Spleen (tissue), 11 donors: ENCODE measurements at regions not wholly inside any gene's neighbourhood (a gene's known extent, or its start where the extent isn't known, plus 50 kb on each side); places are given as distances from the start of the nearest gene placed in this dataset.

Source experiments
- DNase-seq: peaks from one replicate; pipeline ENCODE4 v3.0.0-alpha.2; 2020
- H3K27ac ChIP-seq, 8 donors: fragments of 200-600 bp; sonication (generic) in 7 of 8; 1 replicate in 4 of 8; 2 replicates in 4 of 8; pipeline versions ENCODE4 v1.5.0 to v1.8.0; 2016 to 2021; ENCODE audit warnings: inconsistent platforms in 4 of 8, mild to moderate bottlenecking in 4 of 8, moderate library complexity in 1 of 8
- H3K27me3 ChIP-seq, 7 donors: fragments of 200-600 bp; sonication (generic) in 6 of 7; replicated peaks in 1 of 7; 1 replicate in 4 of 7; 2 replicates in 3 of 7; pipeline versions ENCODE4 v1.5.0 to v1.8.0; 2016 to 2021; ENCODE audit warnings: inconsistent platforms in 3 of 7, mild to moderate bottlenecking in 1 of 7
- H3K36me3 ChIP-seq, 6 donors: fragments of 200-600 bp; sonication (generic) in 5 of 6; 1 replicate in 4 of 6; 2 replicates in 2 of 6; pipeline versions ENCODE4 v1.5.0 to v1.8.0; 2016 to 2021; ENCODE audit warnings: inconsistent platforms in 2 of 6
- H3K4me1 ChIP-seq, 6 donors: fragments of 200-600 bp; sonication (generic) in 5 of 6; 1 replicate in 3 of 6; 2 replicates in 3 of 6; pipeline versions ENCODE4 v1.5.0 to v1.8.0; 2016 to 2021; ENCODE audit warnings: inconsistent platforms in 3 of 6
- H3K4me3 ChIP-seq, 8 donors: fragments of 200-600 bp; sonication (generic) in 7 of 8; 1 replicate in 4 of 8; 2 replicates in 4 of 8; pipeline versions ENCODE4 v1.5.0 to v1.8.0; 2016 to 2021; ENCODE audit warnings: inconsistent platforms in 4 of 8, mild to moderate bottlenecking in 4 of 8, moderate library complexity in 2 of 8
- H3K9me3 ChIP-seq, 8 donors: fragments of 200-600 bp; sonication (generic) in 7 of 8; 1 replicate in 4 of 8; 2 replicates in 4 of 8; pipeline versions ENCODE4 v1.5.0 to v1.8.0; 2016 to 2021; ENCODE audit warnings: inconsistent platforms in 4 of 8
- POLR2A ChIP-seq, 3 donors: fragments of 450-650 bp; IDR thresholded peaks; one replicate each; pipeline ENCODE4 v1.5.1; 2017; ENCODE audit warnings: antibody characterized with exemption in 3 of 3, mild to moderate bottlenecking in 1 of 3
- POLR2AphosphoS5 ChIP-seq, 3 donors: sonication (generic); formaldehyde crosslinking; IDR thresholded peaks; one replicate each; pipeline ENCODE4 v1.5.1; 2017; ENCODE audit warnings: antibody characterized with exemption in 3 of 3
- WGBS, 5 donors: extraction: QIAGEN DNeasy Blood & Tissue Kit in 3 of 5; methylation state at CpG; one replicate each; pipeline versions ENCODE4 v1.1.5 to v1.1.7; 2013 to 2018; 5-methylcytosine and 5-hydroxymethylcytosine counted together
- intact Hi-C: fragments of 100-400 bp; cut with DNase I; formaldehyde crosslinking; loops from one replicate; pipeline ENCODE4 v1.15.0; 2023; ENCODE audit warnings: low total_unique reads
- TF ChIP-seq, protein P1 (sequence below), 11 experiments: fragments of 200-600 bp in 7 of 11; fragments of 450-650 bp in 4 of 11; sonication (generic) in 4 of 11; IDR thresholded peaks in 8 of 11; conservative IDR thresholded peaks in 3 of 11; 1 replicate in 7 of 11; 2 replicates in 4 of 11; pipeline versions ENCODE4 v1.4.0 to v1.8.0; 2016 to 2021; ENCODE audit warnings: antibody characterized with exemption in 11 of 11, inconsistent platforms in 4 of 11, mild to moderate bottlenecking in 1 of 11
- donor health status: healthy with polysubstance abuse.
- donor health status: DM: no; HTN: no; CAD: no; lungs with moderate emphysema.
- donor health status: DM: no; HTN: no; CAD: no.
- donor health status: Bipolar disorder and iron deficiency.
- donor health status: healthy.
- donor health status: DM: no; HTN: no; CAD: no.
- donor health status: DM: yes; HTN: yes; CAD: no.

DNA sequence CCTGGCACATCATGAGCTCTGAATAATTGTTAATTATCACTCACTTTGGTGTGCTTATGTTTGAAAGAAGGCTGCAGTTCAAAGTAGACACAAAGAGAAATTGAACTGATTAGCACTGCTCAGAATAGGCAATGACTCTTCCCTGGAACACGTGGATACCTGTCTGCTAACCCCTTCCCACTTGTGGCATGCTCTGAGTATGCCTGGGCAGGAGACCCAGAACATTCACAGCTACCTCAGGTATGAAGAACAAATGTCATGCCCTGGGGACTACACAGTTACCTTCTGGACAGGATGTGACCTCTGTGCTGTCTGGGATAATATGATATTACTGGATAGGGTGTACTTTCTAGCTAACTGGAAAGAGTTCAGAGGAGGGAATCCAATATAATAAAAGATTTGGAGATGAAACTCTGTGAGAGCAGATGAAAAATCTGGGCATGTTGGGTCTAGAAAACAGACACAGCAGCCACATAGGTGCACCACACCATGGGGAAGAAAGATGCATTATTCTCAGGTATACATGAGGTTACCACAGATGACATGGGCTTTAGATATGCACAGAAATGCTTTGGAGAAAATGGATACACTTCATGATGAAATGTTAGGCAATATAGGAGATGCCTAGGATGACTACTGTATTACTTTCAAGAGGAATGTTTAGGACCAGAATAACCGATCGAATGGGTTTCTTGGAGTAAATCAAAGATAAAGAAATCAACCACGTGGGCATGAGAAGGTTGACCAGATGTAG is 324.2 kb upstream of the PREP start:
- no peak for TF ChIP-seq POLR2A (IDR thresholded peaks at IDR 0.05)
- TF ChIP-seq, protein P1, sequence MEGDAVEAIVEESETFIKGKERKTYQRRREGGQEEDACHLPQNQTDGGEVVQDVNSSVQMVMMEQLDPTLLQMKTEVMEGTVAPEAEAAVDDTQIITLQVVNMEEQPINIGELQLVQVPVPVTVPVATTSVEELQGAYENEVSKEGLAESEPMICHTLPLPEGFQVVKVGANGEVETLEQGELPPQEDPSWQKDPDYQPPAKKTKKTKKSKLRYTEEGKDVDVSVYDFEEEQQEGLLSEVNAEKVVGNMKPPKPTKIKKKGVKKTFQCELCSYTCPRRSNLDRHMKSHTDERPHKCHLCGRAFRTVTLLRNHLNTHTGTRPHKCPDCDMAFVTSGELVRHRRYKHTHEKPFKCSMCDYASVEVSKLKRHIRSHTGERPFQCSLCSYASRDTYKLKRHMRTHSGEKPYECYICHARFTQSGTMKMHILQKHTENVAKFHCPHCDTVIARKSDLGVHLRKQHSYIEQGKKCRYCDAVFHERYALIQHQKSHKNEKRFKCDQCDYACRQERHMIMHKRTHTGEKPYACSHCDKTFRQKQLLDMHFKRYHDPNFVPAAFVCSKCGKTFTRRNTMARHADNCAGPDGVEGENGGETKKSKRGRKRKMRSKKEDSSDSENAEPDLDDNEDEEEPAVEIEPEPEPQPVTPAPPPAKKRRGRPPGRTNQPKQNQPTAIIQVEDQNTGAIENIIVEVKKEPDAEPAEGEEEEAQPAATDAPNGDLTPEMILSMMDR (IDR thresholded peaks at IDR 0.05 in 8 of 11, conservative IDR thresholded peaks at IDR 0.05 in 3 of 11): no peak
- no peak for TF ChIP-seq POLR2AphosphoS5 (IDR thresholded peaks at IDR 0.05)
- no peaks in the 10 kb centered on the region for H3K36me3 ChIP-seq
- peaks cover 0 to 3% (median 0%) of the 10 kb centered on the region in 8 donors for H3K9me3 ChIP-seq
- WGBS, 5 donors: 87 to 91% (median 90%) methylated on average over 4 of the region's 4 CpGs
- no peak overlapping the region for H3K4me3 ChIP-seq
- intact Hi-C loops: no loop called here
- no peaks in the 10 kb centered on the region for H3K27me3 ChIP-seq
- no peaks in the 10 kb centered on the region for H3K4me1 ChIP-seq
- H3K27ac ChIP-seq: no peak overlapping the region
- no peak for DNase-seq

DNA sequence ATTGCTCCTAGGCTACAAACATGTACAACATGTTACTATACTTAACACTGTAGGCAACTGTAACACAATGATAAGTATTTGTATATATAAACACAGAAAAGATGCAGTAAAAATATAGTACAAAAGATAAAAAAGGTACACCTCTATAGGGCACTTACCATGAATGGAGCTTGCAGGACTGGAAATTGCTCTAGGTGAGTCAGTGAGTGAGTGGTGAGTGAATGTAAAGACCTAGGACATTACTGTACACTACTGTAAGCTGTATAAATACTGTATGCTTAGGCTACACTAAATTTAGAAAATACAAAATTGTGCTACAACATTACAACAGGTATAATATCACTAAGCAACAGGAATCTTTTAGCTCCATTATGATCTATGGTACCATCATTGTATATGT is 312.0 kb upstream of the PREP start:
- Histone ChIP-seq H3K27me3 (no peaks in the 10 kb centered on the region), H3K4me1 (no peaks in the 10 kb centered on the region), H3K36me3 (no peaks in the 10 kb centered on the region), H3K4me3 (no peak overlapping the region), H3K27ac (no peak overlapping the region), H3K9me3 (peaks cover 6 to 32% (median 22%) of the 10 kb centered on the region in 8 donors)
- DNase-seq: no peak
- intact Hi-C loops: no loop called here
- TF ChIP-seq POLR2AphosphoS5 (IDR thresholded peaks at IDR 0.05) (no peak), POLR2A (IDR thresholded peaks at IDR 0.05) (no peak)
- TF ChIP-seq, protein P1 (IDR thresholded peaks at IDR 0.05 in 8 of 11, conservative IDR thresholded peaks at IDR 0.05 in 3 of 11): no peak

DNA sequence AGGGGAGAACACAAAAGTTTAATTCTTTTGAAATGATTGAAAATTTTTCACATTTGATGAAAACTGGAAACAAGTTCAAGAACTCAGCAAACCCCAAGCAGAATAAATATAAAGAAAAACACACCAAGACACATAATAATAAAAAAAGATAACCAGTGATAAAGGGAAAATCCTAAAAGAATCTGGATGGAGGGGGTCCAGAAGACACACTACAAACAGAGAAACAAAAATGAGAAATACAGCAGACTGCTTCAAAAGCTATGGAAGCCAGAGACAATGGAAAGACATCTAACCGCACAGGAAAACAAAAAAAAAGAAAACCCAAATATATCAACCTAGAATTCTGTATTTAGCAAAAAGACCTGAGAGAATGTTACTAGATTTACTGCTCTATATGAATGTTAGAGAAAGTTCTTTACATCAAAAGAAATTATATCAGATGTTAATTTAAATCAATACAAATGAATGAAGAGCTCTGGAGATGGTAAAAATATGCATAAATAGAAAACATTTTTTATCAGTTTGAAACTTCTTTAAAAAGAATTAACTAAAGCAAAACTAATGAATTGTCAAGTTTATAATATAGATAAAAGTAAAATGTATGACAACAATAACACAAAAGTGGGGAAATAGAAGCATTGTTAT is 310.7 kb upstream of the PREP start:
- Histone ChIP-seq H3K4me1 (no peaks in the 10 kb centered on the region), H3K27ac (no peak overlapping the region), H3K9me3 (peaks cover 6 to 32% (median 22%) of the 10 kb centered on the region in 8 donors), H3K4me3 (no peak overlapping the region), H3K36me3 (no peaks in the 10 kb centered on the region), H3K27me3 (no peaks in the 10 kb centered on the region)
- intact Hi-C loops: no loop called here
- TF ChIP-seq POLR2A (IDR thresholded peaks at IDR 0.05): no peak
- no peak for TF ChIP-seq POLR2AphosphoS5 (IDR thresholded peaks at IDR 0.05)
- TF ChIP-seq, protein P1 (IDR thresholded peaks at IDR 0.05 in 8 of 11, conservative IDR thresholded peaks at IDR 0.05 in 3 of 11): no peak
- no peak for DNase-seq
- WGBS, 5 donors: 79 to 97% (median 91%) methylated on average over 1 of the region's 1 CpG

DNA sequence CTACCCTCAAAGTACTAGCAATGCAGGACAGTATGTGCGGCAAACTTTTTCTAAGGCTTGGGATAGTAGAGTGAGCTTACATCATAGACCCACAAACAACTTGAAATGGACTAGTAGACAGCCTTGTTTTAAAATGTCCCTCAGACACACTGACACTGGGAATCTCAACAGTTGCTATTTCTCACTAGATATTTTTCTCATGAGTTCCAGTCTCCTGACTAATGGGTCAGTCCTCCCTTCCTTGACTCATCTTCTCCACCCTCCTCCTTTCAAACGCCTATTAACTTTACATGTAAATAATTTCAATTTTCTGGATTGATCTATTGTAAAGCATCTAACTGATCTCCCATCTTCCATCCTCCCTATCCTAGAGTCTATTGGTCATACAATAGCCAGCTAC is 308.3 kb upstream of the PREP start:
- intact Hi-C loops: no loop called here
- peaks cover 6 to 32% (median 22%) of the 10 kb centered on the region in 8 donors for H3K9me3 ChIP-seq
- WGBS, 5 donors: 94 to 100% (median 96%) methylated on average over 2 of the region's 2 CpGs
- no peak for DNase-seq
- no peak for TF ChIP-seq POLR2A (IDR thresholded peaks at IDR 0.05)
- TF ChIP-seq, protein P1 (IDR thresholded peaks at IDR 0.05 in 8 of 11, conservative IDR thresholded peaks at IDR 0.05 in 3 of 11): no peak
- no peak for TF ChIP-seq POLR2AphosphoS5 (IDR thresholded peaks at IDR 0.05)
- H3K36me3 ChIP-seq: no peaks in the 10 kb centered on the region
- H3K4me3 ChIP-seq: no peak overlapping the region
- no peaks in the 10 kb centered on the region for H3K27me3 ChIP-seq
- H3K27ac ChIP-seq: no peak overlapping the region
- no peaks in the 10 kb centered on the region for H3K4me1 ChIP-seq
